Stimulated activated CD4-positive, alpha-beta T cell treated with anti-CD3 and anti-CD28 coated beads, Interleukin-2, amount 100 ng/mL, for 24 hours (primary cell): ENCODE measurements at regions not wholly inside any gene's neighbourhood (a gene's known extent, or its start where the extent isn't known, plus 50 kb on each side); places are given as distances from the start of the nearest gene placed in this dataset.

Source experiments
- DNase-seq, 2 donors: peaks; one replicate each; pipeline ENCODE4 v3.0.0-alpha.2; 2020

GRCh38 chr19:28927456-28927855 is 285.5 kb downstream of the UQCRFS1 start:
- DNase-seq, result no peak

GRCh38 chr19:28920269-28921066 is 292.5 kb downstream of the UQCRFS1 start:
- DNase-seq, result no peak

- no peak for DNase-seq
These were observed 295.3 kb downstream of the UQCRFS1 start for GRCh38 chr19:28917621-28918020.

DNA sequence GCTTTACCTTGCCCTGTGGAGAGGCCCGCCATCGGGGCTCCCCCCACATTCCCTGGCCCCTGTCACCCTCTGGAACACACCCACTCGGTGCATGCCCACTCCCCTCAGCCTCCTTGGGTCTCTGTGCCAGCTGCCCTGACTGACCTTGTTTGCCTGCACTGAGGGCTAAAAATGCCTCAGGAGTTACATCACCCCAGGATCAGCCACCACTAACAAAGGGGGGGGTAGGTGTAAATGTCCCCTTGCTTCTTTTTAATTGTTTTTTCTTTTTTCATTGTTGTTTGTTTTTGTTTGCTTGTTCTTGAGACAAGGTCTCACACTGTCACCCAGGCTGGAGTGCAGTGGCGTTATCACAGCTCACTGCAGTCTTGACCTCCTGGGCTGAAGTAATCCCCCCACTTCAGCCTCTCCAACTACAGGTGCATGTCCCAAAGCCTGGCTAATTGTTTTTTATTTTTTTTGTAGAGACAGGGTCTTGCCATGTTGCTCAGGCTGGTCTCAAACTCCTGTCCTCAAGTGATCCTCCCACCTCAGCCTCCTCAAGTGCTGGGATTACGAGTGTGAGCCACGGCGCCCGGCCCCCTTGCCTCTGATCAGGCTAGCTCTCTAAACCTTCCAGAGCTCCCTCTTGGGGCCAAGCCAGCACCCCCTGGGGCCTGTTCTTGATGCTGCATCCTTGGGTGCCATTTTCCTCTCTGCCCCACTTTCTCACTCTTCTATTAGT is 297.1 kb downstream of the UQCRFS1 start:
- DNase-seq, result no peak

GRCh38 chr19:28915202-28915601 is 297.7 kb downstream of the UQCRFS1 start:
- DNase-seq, result no peak

- DNase-seq, result no peak
These were observed 298.8 kb downstream of the UQCRFS1 start for GRCh38 chr19:28914173-28914572.

DNA sequence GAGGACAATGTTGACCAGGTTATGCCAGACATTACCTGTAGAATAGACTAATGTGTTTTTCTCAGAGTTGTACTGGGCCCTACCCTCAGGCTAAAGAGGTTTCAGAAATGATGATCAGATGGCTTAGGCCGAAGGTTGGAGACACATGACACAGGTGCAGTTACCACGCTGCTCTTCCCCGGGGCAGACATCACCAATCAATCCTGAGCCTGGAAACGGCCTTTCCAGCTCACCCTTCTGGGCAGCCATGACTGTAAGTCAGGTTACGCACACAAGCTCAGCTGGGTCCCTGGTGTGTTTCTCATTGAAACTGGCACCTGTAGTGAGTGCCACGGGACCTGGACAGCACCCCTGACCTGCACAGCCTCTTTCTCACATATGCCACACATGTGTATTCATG is 299.3 kb downstream of the UQCRFS1 start:
- DNase-seq, result no peak

DNA sequence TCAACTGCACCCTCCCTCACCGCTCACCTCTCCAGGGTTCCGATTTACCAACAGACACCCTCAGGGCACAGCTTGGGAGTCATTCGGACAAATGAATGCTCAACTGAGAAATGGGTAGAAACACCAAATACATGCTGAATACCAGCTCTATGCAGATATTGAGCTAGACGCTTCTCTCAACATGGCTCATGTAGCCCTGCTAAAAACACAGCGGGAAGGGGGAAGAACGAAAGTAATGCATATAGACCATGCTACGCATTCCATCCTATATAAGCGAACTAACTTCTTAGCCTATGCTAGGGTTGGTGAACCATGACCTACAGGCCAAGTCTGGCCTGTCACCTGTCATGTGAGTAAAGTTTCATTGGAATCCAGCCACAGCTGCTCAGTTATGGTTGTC is 304.0 kb downstream of the UQCRFS1 start:
- DNase-seq, result no peak

DNA sequence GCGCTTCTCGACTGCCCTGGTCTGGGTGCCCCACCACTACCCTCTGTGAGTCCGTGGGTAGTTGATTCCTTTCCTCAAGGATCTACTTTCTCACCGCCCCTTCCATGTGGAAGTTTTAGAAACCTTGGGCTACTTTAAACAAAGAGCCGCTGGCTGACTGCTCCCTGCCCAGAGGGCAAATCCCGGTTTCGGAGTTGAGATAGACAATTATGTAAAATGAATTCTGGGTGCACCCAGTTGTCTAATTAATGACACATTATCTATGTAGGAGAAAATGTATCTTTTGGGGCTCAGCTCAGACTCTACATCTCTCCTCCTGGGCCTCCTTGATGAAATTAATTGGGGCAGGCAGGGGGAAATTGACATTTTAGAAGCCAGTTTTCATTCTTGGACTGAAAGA is 305.4 kb downstream of the UQCRFS1 start:
- DNase-seq, result no peak

GRCh38 chr19:28905996-28906395 is 307.0 kb downstream of the UQCRFS1 start:
- no peak for DNase-seq

- no peak for DNase-seq
These were observed 313.2 kb downstream of the UQCRFS1 start for GRCh38 chr19:28899703-28900102.

- DNase-seq, result no peak
These were observed 314.7 kb downstream of the UQCRFS1 start for GRCh38 chr19:28898249-28898648.

- DNase-seq, result no peak
These were observed 322.8 kb downstream of the UQCRFS1 start for GRCh38 chr19:28889941-28890670.

GRCh38 chr19:28887920-28888618 is 324.9 kb downstream of the UQCRFS1 start:
- no peak for DNase-seq

DNA sequence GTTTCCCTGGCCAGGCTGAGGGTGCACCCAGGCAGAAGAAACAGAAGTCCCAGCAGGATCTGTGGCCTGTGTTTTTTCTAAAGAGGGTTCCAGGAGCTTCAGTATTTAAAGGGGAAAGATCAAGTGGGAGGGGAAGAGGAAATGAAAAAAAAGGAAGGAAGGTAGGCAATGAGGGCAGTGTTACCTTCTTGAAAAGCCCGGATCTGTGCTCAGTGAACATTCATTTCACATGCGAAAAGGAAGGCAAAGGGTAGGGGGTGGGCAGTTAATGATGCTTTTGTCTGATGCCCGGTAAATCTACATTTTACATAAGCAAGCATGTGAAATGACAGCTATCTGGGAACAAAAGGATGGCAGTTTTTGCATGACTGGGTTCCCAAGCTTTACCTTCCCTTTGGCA is 326.2 kb downstream of the UQCRFS1 start:
- no peak for DNase-seq

GRCh38 chr19:28885965-28886364 is 327.0 kb downstream of the UQCRFS1 start:
- DNase-seq, result no peak

DNA sequence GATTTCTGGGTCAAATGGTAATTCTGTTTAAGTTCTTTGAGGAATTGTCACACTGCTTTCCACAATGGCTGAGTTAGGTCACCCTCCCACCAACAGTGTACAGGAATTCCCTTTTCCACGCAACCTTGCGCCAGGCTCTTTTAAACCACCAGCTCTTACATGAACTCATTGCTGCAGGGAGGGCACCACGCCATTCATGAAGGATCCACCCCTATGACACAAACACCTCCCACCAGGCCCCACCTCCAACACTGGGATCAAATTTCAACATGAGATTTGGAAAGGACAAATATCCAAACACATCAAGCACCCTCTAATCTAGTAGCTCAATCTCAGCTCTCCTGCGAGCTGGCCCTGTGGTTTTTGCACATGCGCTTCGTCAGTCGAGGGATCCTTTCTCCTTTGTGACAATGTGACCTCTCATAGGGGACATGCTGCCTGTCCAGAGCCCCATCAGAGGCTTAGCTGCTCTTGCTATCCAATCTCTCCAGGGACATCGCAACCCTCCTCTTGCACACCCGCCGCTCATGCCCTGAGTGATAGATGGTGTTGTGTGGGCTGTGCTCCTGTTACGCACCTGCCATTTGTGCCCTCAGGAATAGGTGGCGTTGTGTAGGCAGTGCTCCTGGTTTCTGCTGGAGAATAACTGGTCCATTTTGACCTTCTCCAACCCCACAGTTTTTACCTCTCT is 328.0 kb downstream of the UQCRFS1 start:
- DNase-seq, result no peak

GRCh38 chr19:28883241-28883693 is 329.7 kb downstream of the UQCRFS1 start:
- no peak for DNase-seq

GRCh38 chr19:28882818-28883217 is 330.1 kb downstream of the UQCRFS1 start:
- DNase-seq, result no peak

DNA sequence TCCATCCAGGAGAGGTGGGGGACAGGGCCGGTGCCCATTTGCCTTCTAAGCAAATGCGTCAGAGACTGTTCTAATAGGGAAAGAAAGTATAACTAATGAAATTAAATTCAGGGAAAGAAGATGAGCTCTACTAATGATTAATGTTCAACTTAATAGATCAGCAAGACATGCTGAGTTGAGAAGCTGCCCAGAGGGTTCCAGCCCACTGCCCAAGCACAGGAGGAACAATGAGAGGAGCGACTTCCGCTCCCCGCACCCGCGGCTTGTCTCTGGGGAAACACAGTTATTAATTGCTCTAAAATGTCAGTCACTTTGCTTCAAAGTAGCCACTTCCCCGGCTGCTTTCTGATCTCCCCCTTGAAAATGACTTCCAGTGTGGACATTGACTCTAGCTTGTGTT is 331.3 kb downstream of the UQCRFS1 start:
- no peak for DNase-seq

- DNase-seq, result no peak
These were observed 332.1 kb downstream of the UQCRFS1 start for GRCh38 chr19:28880735-28881401.
